Mucosa of descending colon (tissue), 3 donors: ENCODE measurements at regions not wholly inside any gene's neighbourhood (a gene's known extent, or its start where the extent isn't known, plus 50 kb on each side); places are given as distances from the start of the nearest gene placed in this dataset.

Experiments used
- ATAC-seq: fragments of 200-7000 bp; cut with Tn5 transposase; one replicate; pipeline ENCODE4 v1.9.1; 2020; ENCODE audit warnings: mild to moderate bottlenecking, moderate library complexity
- DNase-seq, 3 donors: peaks; one replicate each; pipeline ENCODE4 v3.0.0-alpha.2; 2020
- H3K36me3 ChIP-seq: fragments of 200-600 bp; one replicate; pipeline ENCODE4 v1.8.0; 2021; ENCODE audit warnings: low read depth, mild to moderate bottlenecking
- H3K4me1 ChIP-seq: fragments of 200-600 bp; one replicate; pipeline ENCODE4 v1.8.0; 2021; ENCODE audit warnings: low read depth, mild to moderate bottlenecking
- H3K4me3 ChIP-seq: fragments of 200-600 bp; one replicate; pipeline ENCODE4 v1.8.0; 2021; ENCODE audit warnings: mild to moderate bottlenecking
- H3K9me3 ChIP-seq: fragments of 200-600 bp; one replicate; pipeline ENCODE4 v1.8.0; 2021; ENCODE audit warnings: mild to moderate bottlenecking
- CTCF ChIP-seq: fragments of 200-600 bp; IDR thresholded peaks from one replicate; pipeline ENCODE4 v1.8.0; 2022; ENCODE audit warnings: antibody characterized with exemption, mild to moderate bottlenecking
- intact Hi-C, 2 donors: fragments of 100-400 bp; cut with DNase I in 1 of 2; cut with micrococcal nuclease in 1 of 2; formaldehyde crosslinking; loops; one replicate each; pipeline versions ENCODE4 v1.11.0 to v1.11.1; 2022; cut with DNase I, micrococcal nuclease
- donor health status: DM: no; HTN: no; CAD: no; lungs with moderate emphysema.
- donor health status: DM: no; HTN: no; CAD: no.
- donor health status: DM: no; HTN: yes; CAD: no.

- Histone ChIP-seq H3K36me3 (no peaks in the 10 kb centered on the region), H3K4me3 (no peak overlapping the region), H3K4me1 (no peaks in the 10 kb centered on the region), H3K9me3 (peaks cover 2% of the 10 kb centered on the region)
- intact Hi-C loops, result no loop called here
- DNase-seq, result no peak
- TF ChIP-seq CTCF, result no peak
- ATAC-seq, result no peak
Measured at GRCh38 chr1:90149101-90149500, 154.2 kb downstream of the ZNF326 start.

GRCh38 chr1:90147093-90147492, 152.2 kb downstream of the ZNF326 start:
- Histone ChIP-seq H3K9me3 (peaks cover 2% of the 10 kb centered on the region), H3K4me3 (no peak overlapping the region), H3K4me1 (no peaks in the 10 kb centered on the region), H3K36me3 (no peaks in the 10 kb centered on the region)
- DNase-seq (no peak), ATAC-seq (no peak)
- no peak for TF ChIP-seq CTCF
- intact Hi-C loops, result no loop called here

DNA sequence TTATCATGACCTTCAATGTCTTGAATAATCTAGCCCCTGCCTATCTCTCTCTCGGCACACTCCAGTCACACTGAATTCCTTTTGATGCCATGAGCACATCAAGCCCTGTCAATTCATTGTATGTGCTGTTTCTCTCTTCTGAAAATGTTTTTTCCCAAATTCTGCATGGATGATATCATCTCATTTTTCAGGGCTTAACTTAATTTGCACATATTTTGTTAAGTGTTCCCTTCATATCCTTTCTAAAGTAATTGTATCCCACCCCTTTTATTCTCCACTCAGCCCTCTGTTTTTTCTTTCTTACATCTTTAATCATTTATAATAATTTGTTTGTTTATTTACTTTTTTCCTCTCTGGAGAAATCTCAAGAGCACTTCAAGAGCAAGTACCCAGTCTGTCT, 149.9 kb downstream of the ZNF326 start:
- ATAC-seq, result no peak
- no peak for TF ChIP-seq CTCF
- Histone ChIP-seq H3K9me3 (peaks cover 5% of the 10 kb centered on the region), H3K4me1 (no peaks in the 10 kb centered on the region), H3K4me3 (no peak overlapping the region), H3K36me3 (no peaks in the 10 kb centered on the region)
- no peak for DNase-seq
- intact Hi-C loops, result no loop called here

GRCh38 chr1:90143591-90143990, 148.7 kb downstream of the ZNF326 start:
- peaks cover 14% of the 10 kb centered on the region for H3K9me3 ChIP-seq
- no peaks in the 10 kb centered on the region for H3K36me3 ChIP-seq
- H3K4me1 ChIP-seq, result no peaks in the 10 kb centered on the region
- TF ChIP-seq CTCF, result no peak
- no peak for ATAC-seq
- intact Hi-C loops, result no loop called here
- no peak overlapping the region for H3K4me3 ChIP-seq
- no peak for DNase-seq

DNA sequence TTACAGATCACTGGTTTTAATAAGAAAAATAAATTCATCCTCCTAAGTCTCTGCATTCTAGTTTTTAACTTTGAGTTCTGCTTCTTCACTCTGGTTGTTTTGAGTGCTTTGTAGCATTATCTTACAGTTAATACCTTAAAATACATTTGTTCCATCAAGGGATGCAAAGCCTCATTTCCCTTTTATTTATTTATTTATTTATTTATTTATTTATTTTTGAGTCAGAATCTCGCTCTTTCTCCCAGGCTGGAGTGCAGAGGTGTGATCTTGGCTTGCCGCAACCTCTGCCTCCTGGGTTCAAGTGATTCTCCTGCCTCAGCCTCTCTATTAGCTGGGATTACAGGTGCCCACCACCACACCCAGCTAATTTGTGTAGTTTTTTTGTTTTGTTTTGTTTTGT, 147.8 kb downstream of the ZNF326 start:
- no peak for ATAC-seq
- no peak for DNase-seq
- intact Hi-C loops, result no loop called here
- Histone ChIP-seq H3K4me3 (no peak overlapping the region), H3K36me3 (no peaks in the 10 kb centered on the region), H3K4me1 (no peaks in the 10 kb centered on the region), H3K9me3 (peaks cover 14% of the 10 kb centered on the region)
- no peak for TF ChIP-seq CTCF

GRCh38 chr1:90139837-90140236, 144.9 kb downstream of the ZNF326 start:
- DNase-seq (no peak), ATAC-seq (no peak)
- H3K9me3 ChIP-seq, result peaks cover 14% of the 10 kb centered on the region
- no peaks in the 10 kb centered on the region for H3K36me3 ChIP-seq
- H3K4me3 ChIP-seq, result no peak overlapping the region
- intact Hi-C loops, result no loop called here
- H3K4me1 ChIP-seq, result no peaks in the 10 kb centered on the region
- no peak for TF ChIP-seq CTCF
